AG08396 (cell line): ENCODE measurements at regions not wholly inside any gene's neighbourhood (a gene's known extent, or its start where the extent isn't known, plus 50 kb on each side); places are given as distances from the start of the nearest gene placed in this dataset.

Source experiments
- DNase-seq: peaks from one replicate; pipeline ENCODE4 v3.0.0; 2012; ENCODE audit warnings: low spot score, mixed read lengths

DNA sequence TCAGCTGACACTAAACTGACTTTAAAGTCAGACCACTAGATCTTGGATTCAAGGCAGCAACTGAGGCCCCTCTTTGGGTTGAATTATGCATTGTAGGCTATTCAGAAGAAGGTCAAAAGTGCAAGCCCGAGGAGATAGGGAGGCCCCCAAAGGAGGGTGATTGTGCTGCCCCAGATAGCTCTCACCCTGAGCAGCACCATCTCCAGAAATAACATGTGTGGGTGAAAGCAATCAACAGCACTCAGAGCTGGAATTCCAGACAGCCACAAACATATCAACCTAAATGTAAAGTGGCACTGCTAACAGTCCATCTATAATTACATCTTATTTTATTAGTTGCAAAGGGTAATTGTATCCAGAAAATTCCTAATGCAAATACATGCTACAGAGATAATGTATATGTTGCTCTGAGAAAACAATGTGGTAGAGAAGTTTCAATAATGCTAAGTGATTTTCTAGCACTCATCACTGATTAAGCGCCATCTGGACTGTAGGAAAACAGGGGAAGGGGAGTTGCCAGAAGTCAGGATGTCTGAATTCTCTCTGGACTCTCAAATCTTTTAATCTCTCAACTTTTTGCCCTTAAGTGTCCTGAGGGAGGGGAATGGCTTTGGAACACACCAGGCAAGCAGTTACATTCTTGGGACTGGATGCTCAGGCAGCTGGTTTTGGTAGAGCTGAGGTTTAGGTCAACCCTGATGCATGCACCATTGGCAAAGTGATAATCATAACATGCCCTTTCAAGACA lies 61.8 kb upstream of the SFRP2 start:
- DNase-seq: no peak

DNA sequence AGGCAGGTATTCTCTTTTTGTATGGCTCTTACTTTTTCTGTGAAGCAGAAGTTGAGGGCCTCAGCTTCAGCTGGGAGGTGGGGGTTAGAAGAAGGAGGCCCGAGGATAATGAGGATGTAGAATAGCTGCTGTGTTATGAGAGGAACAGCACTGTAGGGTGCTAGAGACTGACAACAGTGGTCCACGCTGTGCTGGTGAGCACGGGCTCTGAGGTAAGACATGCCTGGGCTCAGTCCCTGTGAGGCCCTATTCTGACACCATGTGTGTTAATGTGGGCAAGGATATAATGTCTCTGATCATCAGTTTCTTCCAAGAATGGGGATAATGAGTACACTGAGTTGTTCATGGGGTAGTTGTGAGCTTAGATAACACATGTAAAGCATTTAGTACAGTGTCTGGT lies 55.3 kb upstream of the SFRP2 start:
- DNase-seq: no peak
